Mesenchymal stem cell (in vitro differentiated cells and primary cell): ENCODE measurements at regions not wholly inside any gene's neighbourhood (a gene's known extent, or its start where the extent isn't known, plus 50 kb on each side); places are given as distances from the start of the nearest gene placed in this dataset.
"Not testable (repeated sequence)": the region's sequence is repeated elsewhere in the genome, so short reads cannot be mapped to it uniquely, and the experiment has no call there.

Experiments used
- DNase-seq: peaks from one replicate; pipeline ENCODE4 v3.0.0-alpha.2; 2013
- H2AFZ ChIP-seq: one replicate; pipeline ENCODE4 v1.6.1; 2013; ENCODE audit warnings: low read depth, mild to moderate bottlenecking, control low read depth, inconsistent platforms, low read length, moderate library complexity
- H2AK5ac ChIP-seq: 2 replicates; pipeline ENCODE4 v1.6.1; 2013; ENCODE audit warnings: low read length, moderate library complexity, mild to moderate bottlenecking, inconsistent platforms; ENCODE audit not compliant: severe bottlenecking
- H2BK120ac ChIP-seq: one replicate; pipeline ENCODE4 v1.6.1; 2013; ENCODE audit warnings: low read depth, mild to moderate bottlenecking, inconsistent platforms, low read length, moderate library complexity
- H2BK12ac ChIP-seq, 2 experiments: one replicate each; pipeline ENCODE4 v1.6.1; 2013; ENCODE audit warnings: inconsistent platforms in 2 of 2, low read length in 2 of 2, mild to moderate bottlenecking in 2 of 2, moderate library complexity in 2 of 2, control low read depth in 1 of 2
- H2BK15ac ChIP-seq: one replicate; pipeline ENCODE4 v1.6.1; 2013; ENCODE audit warnings: mild to moderate bottlenecking, low read depth, inconsistent platforms; ENCODE audit not compliant: poor library complexity, severe bottlenecking
- H2BK5ac ChIP-seq: 2 replicates; pipeline ENCODE4 v1.6.1; 2013; ENCODE audit warnings: low read depth, mild to moderate bottlenecking, low read length, control low read depth, inconsistent platforms; ENCODE audit not compliant: poor library complexity, severe bottlenecking
- H3K14ac ChIP-seq, 2 experiments: one replicate each; pipeline ENCODE4 v1.6.1; 2013; ENCODE audit warnings: inconsistent platforms in 2 of 2, low read length in 2 of 2, control low read depth in 1 of 2, mild to moderate bottlenecking in 1 of 2, moderate library complexity in 1 of 2
- H3K18ac ChIP-seq, 2 experiments: one replicate each; pipeline ENCODE4 v1.6.1; 2013; ENCODE audit warnings: inconsistent platforms in 2 of 2, low read length in 2 of 2, control low read depth in 1 of 2, low read depth in 1 of 2, mild to moderate bottlenecking in 1 of 2
- H3K23ac ChIP-seq, 2 experiments: one replicate each; pipeline ENCODE4 v1.6.1; 2013; ENCODE audit warnings: inconsistent platforms in 2 of 2, low read length in 2 of 2, mild to moderate bottlenecking in 2 of 2, moderate library complexity in 2 of 2, control low read depth in 1 of 2
- H3K27ac ChIP-seq: 2 replicates; pipeline ENCODE4 v1.5.1; 2013; ENCODE audit warnings: mild to moderate bottlenecking, moderate library complexity, low read length, control low read depth, inconsistent platforms; ENCODE audit not compliant: poor library complexity, severe bottlenecking
- H3K27me3 ChIP-seq, 2 experiments: 2 replicates each; pipeline versions ENCODE4 v1.6.1 to v1.7.0; 2013; ENCODE audit warnings: low read length in 2 of 2, mild to moderate bottlenecking in 2 of 2, moderate library complexity in 2 of 2, control low read depth in 1 of 2, inconsistent platforms in 1 of 2; ENCODE audit not compliant: control insufficient read depth in 1 of 2, insufficient read depth in 1 of 2
- H3K36me3 ChIP-seq, 2 experiments: 2 replicates each; pipeline versions ENCODE4 v1.6.1 to v1.7.0; 2013; ENCODE audit warnings: low read length in 2 of 2, control low read depth in 1 of 2, inconsistent platforms in 1 of 2, low read depth in 1 of 2, mild to moderate bottlenecking in 1 of 2; ENCODE audit not compliant: insufficient read depth in 2 of 2, control insufficient read depth in 1 of 2
- H3K4ac ChIP-seq, 2 experiments: one replicate each; pipeline ENCODE4 v1.6.1; 2013; ENCODE audit warnings: inconsistent platforms in 2 of 2, low read length in 2 of 2, mild to moderate bottlenecking in 2 of 2, moderate library complexity in 2 of 2, control low read depth in 1 of 2, low read depth in 1 of 2
- H3K4me1 ChIP-seq: 2 replicates; pipeline ENCODE4 v1.6.1; 2013; ENCODE audit warnings: low read depth, low read length, control low read depth; ENCODE audit not compliant: control insufficient read depth, insufficient read depth
- H3K4me2 ChIP-seq: 2 replicates; pipeline ENCODE4 v1.6.1; 2013; ENCODE audit warnings: low read length, mild to moderate bottlenecking, inconsistent platforms; ENCODE audit not compliant: poor library complexity, severe bottlenecking
- H3K4me3 ChIP-seq, 2 experiments: 2 replicates each; pipeline versions ENCODE4 v1.5.1 to v1.7.0; 2013; ENCODE audit warnings: low read length in 2 of 2, mild to moderate bottlenecking in 2 of 2, control low read depth in 1 of 2, low read depth in 1 of 2; ENCODE audit not compliant: insufficient read depth in 1 of 2
- H3K79me1 ChIP-seq: replicated peaks from 2 replicates; pipeline ENCODE4 v1.6.1; 2013; ENCODE audit warnings: mild to moderate bottlenecking, control low read depth, low read length, inconsistent platforms; ENCODE audit not compliant: poor library complexity, severe bottlenecking
- H3K9ac ChIP-seq: 2 replicates; pipeline ENCODE4 v1.7.0; 2013; ENCODE audit warnings: mild to moderate bottlenecking, low read length, moderate library complexity
- H3K9me3 ChIP-seq: 2 replicates; pipeline ENCODE4 v1.7.0; 2013; ENCODE audit warnings: mild to moderate bottlenecking, low read length; ENCODE audit not compliant: control insufficient read depth
- H4K8ac ChIP-seq: one replicate; pipeline ENCODE4 v1.6.1; 2013; ENCODE audit warnings: inconsistent platforms, mild to moderate bottlenecking, low read length, moderate library complexity
- H4K91ac ChIP-seq: one replicate; pipeline ENCODE4 v1.6.1; 2013; ENCODE audit warnings: mild to moderate bottlenecking, low read length, inconsistent platforms
- WGBS: methylation state at CpG from one replicate; pipeline ENCODE4 v1.1.7; 2013; ENCODE audit warnings: mixed read lengths; 5-methylcytosine and 5-hydroxymethylcytosine counted together

GRCh38 chr3:103873897-103874545 is 1439.2 kb downstream of the ZPLD1 start:
- Histone ChIP-seq H2BK12ac (no peak overlapping the region), H3K27ac (peak overlapping the region; percentile 2), H3K79me1 (no peaks in the 10 kb centered on the region), H2AFZ (no peak overlapping the region), H2AK5ac (no peak overlapping the region), H4K91ac (no peak overlapping the region), H2BK120ac (no peak overlapping the region), H3K4me2 (no peak overlapping the region), H3K9me3 (no peaks in the 10 kb centered on the region), H3K4ac (no peak overlapping the region), H4K8ac (no peak overlapping the region), H3K9ac (no peak overlapping the region), H3K27me3 (no peaks in the 10 kb centered on the region), H3K23ac (no peak overlapping the region), H2BK15ac (no peak overlapping the region), H2BK5ac (no peak overlapping the region), H3K4me1 (peaks cover 4% of the 10 kb centered on the region), H3K36me3 (no peaks in the 10 kb centered on the region), H3K14ac (no peak overlapping the region), H3K18ac (no peak overlapping the region), H3K4me3 (no peak overlapping the region)
- DNase-seq: peak; percentile 20
- 97% methylated on average over 2 of the region's 2 CpGs for WGBS

DNA sequence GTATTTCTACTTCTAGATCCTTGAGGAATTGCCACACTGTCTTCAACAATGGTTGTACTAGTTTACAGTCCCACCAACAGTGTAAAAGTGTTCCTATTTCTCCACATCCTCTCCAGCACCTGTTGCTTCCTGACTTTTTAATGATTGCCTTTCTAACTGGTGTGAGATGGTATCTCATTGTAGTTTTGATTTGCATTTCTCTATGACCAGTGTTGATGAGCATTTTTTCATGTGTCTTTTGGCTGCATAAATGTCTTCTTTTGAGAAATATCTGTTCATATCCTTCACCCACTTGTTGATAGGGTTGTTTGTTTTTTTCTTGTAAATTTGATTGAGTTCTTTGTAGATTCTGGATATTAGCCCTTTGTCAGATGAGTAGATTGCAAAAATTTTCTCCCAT is 1447.0 kb downstream of the ZPLD1 start:
- not testable (repeated sequence) for H3K18ac ChIP-seq, H2BK15ac ChIP-seq, H2BK12ac ChIP-seq, H3K27me3 ChIP-seq, H3K14ac ChIP-seq, H3K4me2 ChIP-seq, H4K91ac ChIP-seq, H3K9me3 ChIP-seq, H3K4me3 ChIP-seq, H4K8ac ChIP-seq, H3K27ac ChIP-seq, H3K23ac ChIP-seq, H2BK120ac ChIP-seq, H3K4ac ChIP-seq, H2AK5ac ChIP-seq, H3K4me1 ChIP-seq, DNase-seq, H3K9ac ChIP-seq, H2AFZ ChIP-seq, H2BK5ac ChIP-seq, H3K36me3 ChIP-seq, H3K79me1 ChIP-seq

- H2AFZ ChIP-seq: no peak overlapping the region
- 89% methylated on average over 1 of the region's 1 CpG for WGBS
- DNase-seq: no peak
Measured at GRCh38 chr3:103889675-103890074, 1454.9 kb downstream of the ZPLD1 start.

DNA sequence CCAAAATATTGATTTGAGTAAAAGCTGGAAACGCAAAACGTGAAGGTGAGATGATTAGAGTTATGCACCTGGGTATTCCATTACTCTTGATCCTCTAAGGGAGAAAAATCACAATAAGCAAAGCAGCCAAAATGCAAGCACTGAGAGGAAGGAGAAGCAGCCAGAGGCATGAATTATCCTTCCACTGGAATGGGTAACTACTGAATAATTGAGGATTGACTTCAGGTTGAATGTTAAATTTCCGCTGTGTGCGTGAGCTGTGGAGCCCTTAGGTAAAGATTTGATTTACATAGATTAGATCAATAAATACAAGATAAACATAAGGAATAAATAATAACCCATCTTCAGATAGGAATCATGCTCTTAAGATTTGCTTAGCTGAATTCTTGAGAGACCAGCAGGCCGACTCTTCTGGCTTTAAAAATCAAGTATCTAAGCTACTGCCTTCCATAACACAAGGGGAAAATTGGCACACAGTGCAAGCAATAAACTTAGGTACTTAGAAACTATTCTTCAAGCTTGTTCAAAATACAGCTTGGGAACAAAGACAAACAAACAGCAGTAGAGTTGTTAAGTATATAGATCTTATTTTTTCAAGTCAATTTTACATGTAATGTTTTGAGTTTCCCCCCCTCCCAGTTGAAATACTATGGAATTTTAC is 1459.5 kb downstream of the ZPLD1 start:
- Histone ChIP-seq H3K9me3 (no peaks in the 10 kb centered on the region), H2AK5ac (no peak overlapping the region), H3K4me1 (no peaks in the 10 kb centered on the region), H3K9ac (no peak overlapping the region), H4K8ac (no peak overlapping the region), H2BK5ac (no peak overlapping the region), H3K4ac (no peak overlapping the region), H2BK12ac (no peak overlapping the region), H3K23ac (no peak overlapping the region), H3K14ac (no peak overlapping the region), H3K4me3 (no peak overlapping the region), H2BK120ac (no peak overlapping the region), H3K27me3 (no peaks in the 10 kb centered on the region), H3K27ac (no peak overlapping the region), H3K79me1 (no peaks in the 10 kb centered on the region), H2AFZ (no peak overlapping the region), H3K18ac (no peak overlapping the region), H2BK15ac (no peak overlapping the region), H3K4me2 (no peak overlapping the region), H4K91ac (no peak overlapping the region), H3K36me3 (no peaks in the 10 kb centered on the region)
- WGBS: 95% methylated on average over 3 of the region's 5 CpGs
- no peak for DNase-seq

More at GRCh38 chr3:103889675-103890074, 1454.9 kb downstream of the ZPLD1 start:
- Histone ChIP-seq H2BK12ac (no peak overlapping the region), H2BK15ac (no peak overlapping the region), H3K4ac (no peak overlapping the region), H3K79me1 (no peaks in the 10 kb centered on the region), H3K9ac (no peak overlapping the region), H2AK5ac (no peak overlapping the region), H3K14ac (no peak overlapping the region), H2BK5ac (peak overlapping the region; percentile 70), H3K23ac (no peak overlapping the region), H3K18ac (no peak overlapping the region), H3K27ac (no peak overlapping the region), H4K8ac (no peak overlapping the region), H3K27me3 (no peaks in the 10 kb centered on the region), H3K9me3 (no peaks in the 10 kb centered on the region), H3K4me2 (no peak overlapping the region), H4K91ac (no peak overlapping the region), H3K4me1 (no peaks in the 10 kb centered on the region), H2BK120ac (no peak overlapping the region), H3K4me3 (no peak overlapping the region), H3K36me3 (no peaks in the 10 kb centered on the region)
